ENCODE measurements at regions not wholly inside any gene's neighbourhood (a gene's known extent, or its start where the extent isn't known, plus 50 kb on each side); places are given as distances from the start of the nearest gene placed in this dataset.
"Not testable (repeated sequence)": the region's sequence is repeated elsewhere in the genome, so short reads cannot be mapped to it uniquely, and the experiment has no call there.

DNA sequence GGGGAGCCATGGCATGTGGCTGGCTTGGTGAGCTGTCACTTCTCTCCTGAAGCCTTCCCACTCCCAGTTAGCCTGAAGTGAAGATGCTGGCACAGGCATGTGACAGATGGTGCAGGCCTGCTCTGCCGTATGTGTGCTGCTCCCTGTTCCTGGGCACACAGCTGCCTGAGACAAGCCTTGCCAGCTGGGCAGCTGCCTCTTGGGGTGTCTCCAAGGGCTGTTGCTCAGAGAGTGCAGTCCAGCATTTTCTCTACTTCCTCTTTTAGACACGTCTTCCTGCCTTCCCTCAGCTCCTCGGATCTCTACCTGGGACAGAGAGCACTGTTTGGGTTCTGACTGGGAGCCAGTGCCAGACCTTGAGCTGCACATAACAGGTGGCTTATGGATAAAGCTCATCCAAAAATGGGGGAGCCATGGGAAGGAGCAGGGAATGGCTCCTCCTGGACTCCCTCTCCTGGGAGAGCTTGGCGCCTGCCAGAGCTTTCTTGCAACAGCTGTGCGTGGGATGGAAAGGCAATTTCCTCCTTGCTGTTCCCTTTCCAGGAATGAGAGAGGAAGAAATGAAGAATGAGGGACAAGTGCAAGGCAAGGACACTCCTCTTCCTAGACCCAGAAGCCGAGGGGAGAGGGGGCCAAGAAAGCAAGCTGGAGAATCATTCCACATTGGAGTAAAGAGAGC lies 132.9 kb downstream of the MSL3 start:
- Histone ChIP-seq H3K27ac (no peak overlapping the region), H3K4me3 (no peak overlapping the region), H3K9ac (ENCODE audit: low read depth in 2 of 2, low read length in 2 of 2) (no peak overlapping the region), H3K9me3 (no peaks in the 10 kb centered on the region), H3K4me1 (no peaks in the 10 kb centered on the region), H3K27me3 (no peaks in the 10 kb centered on the region), H3K36me3 (no peaks in the 10 kb centered on the region)
- intact Hi-C loops (cut with DNase I), result no loop called here
- TF ChIP-seq, protein P1, sequence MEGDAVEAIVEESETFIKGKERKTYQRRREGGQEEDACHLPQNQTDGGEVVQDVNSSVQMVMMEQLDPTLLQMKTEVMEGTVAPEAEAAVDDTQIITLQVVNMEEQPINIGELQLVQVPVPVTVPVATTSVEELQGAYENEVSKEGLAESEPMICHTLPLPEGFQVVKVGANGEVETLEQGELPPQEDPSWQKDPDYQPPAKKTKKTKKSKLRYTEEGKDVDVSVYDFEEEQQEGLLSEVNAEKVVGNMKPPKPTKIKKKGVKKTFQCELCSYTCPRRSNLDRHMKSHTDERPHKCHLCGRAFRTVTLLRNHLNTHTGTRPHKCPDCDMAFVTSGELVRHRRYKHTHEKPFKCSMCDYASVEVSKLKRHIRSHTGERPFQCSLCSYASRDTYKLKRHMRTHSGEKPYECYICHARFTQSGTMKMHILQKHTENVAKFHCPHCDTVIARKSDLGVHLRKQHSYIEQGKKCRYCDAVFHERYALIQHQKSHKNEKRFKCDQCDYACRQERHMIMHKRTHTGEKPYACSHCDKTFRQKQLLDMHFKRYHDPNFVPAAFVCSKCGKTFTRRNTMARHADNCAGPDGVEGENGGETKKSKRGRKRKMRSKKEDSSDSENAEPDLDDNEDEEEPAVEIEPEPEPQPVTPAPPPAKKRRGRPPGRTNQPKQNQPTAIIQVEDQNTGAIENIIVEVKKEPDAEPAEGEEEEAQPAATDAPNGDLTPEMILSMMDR (IDR thresholded peaks at IDR 0.05), result no peak
- no peak for DNase-seq

DNA sequence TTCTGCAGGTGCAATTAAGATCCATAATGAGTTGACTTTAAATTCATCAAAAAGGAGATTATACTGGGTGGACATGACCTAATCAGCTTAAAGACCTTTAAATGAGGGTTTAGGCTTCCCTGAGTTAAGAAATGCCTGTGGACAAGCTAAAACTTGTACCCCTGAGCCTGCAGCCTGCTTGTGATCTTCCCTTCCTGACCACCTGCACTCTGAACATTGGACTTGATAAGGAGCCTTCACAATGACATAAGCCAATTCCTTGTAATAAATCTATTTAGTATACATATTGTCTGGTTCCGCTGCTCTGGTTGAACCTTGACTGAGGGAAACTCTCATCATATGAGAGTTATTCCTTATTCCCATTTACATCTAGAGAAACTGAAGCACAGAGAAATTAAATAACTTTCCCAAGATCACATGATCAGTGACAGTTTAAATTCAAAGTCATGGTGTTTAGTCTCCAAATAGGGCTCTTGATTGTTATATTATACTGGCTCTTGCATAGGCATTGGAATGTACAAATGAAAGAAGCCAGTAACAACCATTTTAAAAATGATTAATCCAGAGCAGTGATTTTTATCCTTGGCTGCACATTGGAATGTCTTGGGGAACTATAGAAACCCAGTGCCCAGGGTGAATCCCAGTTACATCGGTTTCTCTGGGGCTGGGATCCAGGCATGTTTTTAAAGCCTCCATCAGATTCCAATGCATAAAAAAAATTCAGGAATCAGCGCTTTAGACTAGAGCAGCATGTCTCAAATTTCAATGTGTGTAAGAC lies 136.1 kb downstream of the MSL3 start:
- Histone ChIP-seq H3K27me3 (no peaks in the 10 kb centered on the region), H3K36me3 (no peaks in the 10 kb centered on the region), H3K4me1 (no peaks in the 10 kb centered on the region), H3K9me3 (no peaks in the 10 kb centered on the region), H3K4me3 (no peak overlapping the region), H3K27ac (no peak overlapping the region), H3K9ac (ENCODE audit: low read depth in 2 of 2, low read length in 2 of 2) (no peak overlapping the region)
- intact Hi-C loops (cut with DNase I), result no loop called here
- DNase-seq, result no peak
- TF ChIP-seq, protein P1 (IDR thresholded peaks at IDR 0.05), result no peak

DNA sequence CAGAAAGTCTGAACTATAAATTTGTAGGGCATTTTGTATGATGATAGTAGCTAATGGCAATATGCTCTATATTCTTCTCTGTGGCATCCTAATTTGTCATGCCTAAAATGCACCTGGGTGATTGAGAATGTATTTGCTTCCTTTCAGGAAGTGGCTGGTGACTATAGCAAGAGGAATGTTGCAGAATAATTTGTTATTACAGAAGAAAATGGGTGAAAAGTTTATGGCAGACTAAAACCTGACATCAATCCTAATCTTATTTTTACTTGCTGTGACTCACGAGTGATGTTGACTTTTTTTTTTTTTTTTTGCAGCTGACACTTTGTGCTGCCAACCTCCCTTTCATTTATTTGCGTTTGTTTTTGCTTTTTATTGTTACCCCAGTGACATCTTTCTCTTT lies 141.1 kb downstream of the MSL3 start:
- Histone ChIP-seq H3K36me3 (no peaks in the 10 kb centered on the region), H3K27me3 (no peaks in the 10 kb centered on the region), H3K9me3 (no peaks in the 10 kb centered on the region), H3K4me1 (no peaks in the 10 kb centered on the region), H3K27ac (no peak overlapping the region), H3K4me3 (no peak overlapping the region), H3K9ac (ENCODE audit: low read depth in 2 of 2, low read length in 2 of 2) (no peak overlapping the region)
- DNase-seq, result no peak
- intact Hi-C loops (cut with DNase I), result no loop called here
- TF ChIP-seq, protein P1 (IDR thresholded peaks at IDR 0.05), result no peak

DNA sequence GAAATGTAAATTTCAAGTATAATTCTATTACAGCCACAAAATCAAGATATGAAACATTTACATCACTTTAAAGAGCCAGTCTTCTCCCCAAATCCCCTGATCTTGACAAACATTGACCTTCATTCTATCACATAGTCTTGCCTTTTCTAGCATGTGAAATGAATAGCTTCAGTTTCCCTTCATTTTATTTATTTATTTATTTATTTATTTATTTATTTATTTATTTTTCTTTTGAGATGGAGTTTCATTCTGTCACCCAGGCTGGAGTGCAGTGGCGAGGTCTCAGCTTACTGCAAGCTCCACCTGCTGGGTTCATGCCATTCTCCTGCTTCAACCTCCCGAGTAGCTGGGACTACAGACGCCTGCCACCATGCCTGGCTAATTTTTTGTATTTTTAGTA lies 147.9 kb downstream of the MSL3 start:
- H3K9me3 ChIP-seq; H3K27me3 ChIP-seq; H3K27ac ChIP-seq; H3K36me3 ChIP-seq; H3K9ac ChIP-seq (ENCODE audit: low read depth in 2 of 2, low read length in 2 of 2); intact Hi-C loops (cut with DNase I); DNase-seq; H3K4me3 ChIP-seq; H3K4me1 ChIP-seq: not testable (repeated sequence)

DNA sequence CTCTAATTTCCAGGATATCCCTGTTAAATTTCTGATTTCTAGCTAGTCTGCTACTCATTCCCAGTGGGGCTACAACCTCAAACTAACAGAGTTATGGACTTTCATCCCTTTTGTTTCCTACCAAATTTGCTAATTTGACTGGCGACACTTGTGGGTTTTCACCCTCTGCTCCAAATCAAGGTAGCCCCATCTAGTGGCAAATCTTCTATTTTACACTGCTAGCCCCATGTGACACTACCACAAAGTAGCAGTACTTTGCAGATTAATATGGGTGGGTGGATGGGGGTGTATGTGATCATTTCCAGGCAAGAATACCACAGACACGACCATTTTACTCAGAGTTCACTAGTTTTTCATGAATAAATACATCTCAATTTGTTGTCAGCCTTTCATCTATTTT lies 150.3 kb downstream of the MSL3 start:
- intact Hi-C loops (cut with DNase I), result no loop called here
- DNase-seq, result no peak
- TF ChIP-seq, protein P1 (IDR thresholded peaks at IDR 0.05), result peak; percentile 24

DNA sequence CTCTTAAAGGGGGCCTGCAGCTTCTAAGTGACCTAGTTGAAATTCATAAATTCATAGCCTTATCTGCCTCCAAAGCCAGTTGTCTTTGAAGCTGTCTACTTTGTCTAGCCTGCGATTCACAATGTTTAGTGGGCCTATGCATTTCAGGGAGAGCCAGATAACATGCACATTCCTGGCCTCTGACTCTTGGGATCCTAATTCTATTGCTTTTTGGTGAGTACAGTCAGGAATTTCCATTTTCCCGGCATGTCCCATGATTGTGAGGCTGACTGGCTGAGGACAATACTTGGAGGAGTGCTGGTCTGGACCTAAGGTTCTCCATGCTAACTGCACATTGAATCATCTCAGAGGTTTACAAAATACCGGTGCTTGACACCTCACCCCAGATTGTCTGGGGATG lies 155.0 kb downstream of the MSL3 start:
- no peaks in the 10 kb centered on the region for H3K36me3 ChIP-seq
- no peak overlapping the region for H3K27ac ChIP-seq
- no peaks in the 10 kb centered on the region for H3K9me3 ChIP-seq
- no peaks in the 10 kb centered on the region for H3K27me3 ChIP-seq
- H3K4me3 ChIP-seq, result no peak overlapping the region
- intact Hi-C loops (cut with DNase I), result no loop called here
- TF ChIP-seq, protein P1 (IDR thresholded peaks at IDR 0.05), result no peak
- no peak overlapping the region for H3K9ac ChIP-seq (ENCODE audit: low read depth in 2 of 2, low read length in 2 of 2)
- H3K4me1 ChIP-seq, result no peaks in the 10 kb centered on the region
- no peak for DNase-seq

More for the DNA sequence above, 150.3 kb downstream of the MSL3 start:
- Histone ChIP-seq H3K9ac (ENCODE audit: low read depth in 2 of 2, low read length in 2 of 2) (no peak overlapping the region), H3K36me3 (no peaks in the 10 kb centered on the region), H3K27ac (no peak overlapping the region), H3K9me3 (no peaks in the 10 kb centered on the region), H3K4me1 (no peaks in the 10 kb centered on the region), H3K27me3 (no peaks in the 10 kb centered on the region), H3K4me3 (no peak overlapping the region)

Measured in colonic mucosa (tissue), 4 donors.